ENCODE measurements at regions not wholly inside any gene's neighbourhood (a gene's known extent, or its start where the extent isn't known, plus 50 kb on each side); places are given as distances from the start of the nearest gene placed in this dataset.

- no peak for TF ChIP-seq CTCF (IDR thresholded peaks at IDR 0.05; ENCODE audit: unreplicated experiment in 3 of 3)
- Mint-ChIP-seq H3K36me3 (ENCODE audit: low read depth) (no peaks in the 10 kb centered on the region), H3K4me3 (no peak overlapping the region)
These were observed 78.1 kb downstream of the MRPL46 start for GRCh38 chr15:88389120-88389519.

DNA sequence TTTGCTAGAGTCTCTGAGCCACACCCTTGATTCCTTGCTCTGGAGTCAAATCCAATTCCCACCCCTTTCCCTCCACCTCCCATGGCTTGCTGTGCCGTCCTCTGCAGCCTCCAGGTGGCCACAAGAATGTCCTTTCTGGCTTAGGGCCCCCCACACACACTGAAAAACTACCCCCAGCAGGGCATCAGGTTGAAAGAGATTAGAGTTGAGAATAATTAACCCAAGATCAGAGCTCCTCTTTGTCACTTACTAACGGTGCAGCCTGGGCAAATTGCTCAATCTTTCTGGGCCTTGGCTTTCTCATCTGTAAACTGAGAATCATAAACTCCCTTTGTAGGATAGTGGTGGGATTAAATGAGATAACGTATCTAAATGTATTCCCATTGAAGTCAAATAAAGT is 78.5 kb downstream of the MRPL46 start:
- H3K4me1 Mint-ChIP-seq = no peaks in the 10 kb centered on the region
- H3K36me3 Mint-ChIP-seq (ENCODE audit: low read depth) = no peaks in the 10 kb centered on the region
- peaks cover 3% of the 10 kb centered on the region for H3K9me3 Mint-ChIP-seq
- no peak overlapping the region for H3K27ac Mint-ChIP-seq
- TF ChIP-seq CTCF (IDR thresholded peaks at IDR 0.05; ENCODE audit: unreplicated experiment in 3 of 3) = no peak
- peaks cover 28% of the 10 kb centered on the region for H3K27me3 Mint-ChIP-seq (ENCODE audit: low read depth)
- no peak overlapping the region for H3K4me3 Mint-ChIP-seq

More at GRCh38 chr15:88389120-88389519, 78.1 kb downstream of the MRPL46 start:
- no peaks in the 10 kb centered on the region for H3K4me1 Mint-ChIP-seq
- H3K9me3 Mint-ChIP-seq = peaks cover 3% of the 10 kb centered on the region
- no peak overlapping the region for H3K27ac Mint-ChIP-seq
- H3K27me3 Mint-ChIP-seq (ENCODE audit: low read depth) = peaks cover 26% of the 10 kb centered on the region

DNA sequence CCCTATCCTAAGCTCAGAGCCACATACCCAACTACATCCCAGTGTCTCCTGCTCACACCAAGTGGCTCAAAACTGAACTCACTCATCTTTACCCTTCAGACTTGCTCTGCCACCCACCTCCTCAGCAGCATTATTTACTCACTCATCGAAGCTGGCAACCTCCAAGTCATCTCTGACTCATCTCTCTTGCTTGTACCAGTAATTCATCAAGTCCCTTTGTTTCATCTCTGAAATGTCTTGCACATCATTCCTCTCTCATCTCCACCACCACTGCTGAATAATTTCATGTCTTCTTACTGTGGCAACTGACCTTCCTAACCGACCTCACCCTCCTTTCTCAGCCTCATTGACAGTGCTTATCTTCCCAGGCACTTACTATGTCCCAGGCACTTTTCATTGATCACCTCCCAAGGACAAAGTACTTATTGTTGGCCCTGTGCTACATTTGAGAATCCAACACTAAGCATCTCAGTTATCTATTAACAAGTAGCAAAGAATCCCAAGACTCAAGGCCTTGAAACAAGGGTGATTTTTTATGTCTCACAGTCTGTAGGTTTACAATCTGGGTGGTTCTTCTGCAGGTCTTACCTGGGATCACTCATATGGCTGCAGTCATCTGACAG is 82.0 kb downstream of the MRPL46 start:
- Mint-ChIP-seq H3K36me3 (ENCODE audit: low read depth) (no peaks in the 10 kb centered on the region), H3K4me1 (no peaks in the 10 kb centered on the region), H3K27me3 (ENCODE audit: low read depth) (peaks cover 32% of the 10 kb centered on the region), H3K4me3 (no peak overlapping the region), H3K9me3 (no peaks in the 10 kb centered on the region), H3K27ac (no peak overlapping the region)
- no peak for TF ChIP-seq CTCF (IDR thresholded peaks at IDR 0.05; ENCODE audit: unreplicated experiment in 3 of 3)

DNA sequence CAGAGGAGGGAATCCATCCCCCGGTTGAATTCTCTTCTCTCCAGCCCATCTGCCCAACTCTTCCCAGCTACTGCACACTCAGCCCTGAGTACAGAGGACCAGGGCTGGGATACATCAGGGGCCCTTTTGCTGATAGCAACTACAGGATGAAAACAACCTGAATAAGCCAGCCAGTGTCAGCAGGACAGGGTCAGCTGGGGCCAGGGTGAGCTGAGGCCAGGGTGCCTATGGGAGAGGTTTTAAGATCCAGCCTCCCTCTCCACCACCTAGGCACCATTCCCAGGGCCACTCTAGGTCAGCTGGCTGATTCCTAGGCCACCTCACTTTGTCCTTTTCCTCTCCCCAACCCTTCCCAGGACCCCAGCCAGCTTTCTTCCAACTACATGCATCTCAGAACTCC is 83.8 kb downstream of the MRPL46 start:
- Mint-ChIP-seq H3K9me3 (no peaks in the 10 kb centered on the region), H3K4me1 (no peaks in the 10 kb centered on the region), H3K4me3 (no peak overlapping the region), H3K27me3 (ENCODE audit: low read depth) (peaks cover 24% of the 10 kb centered on the region), H3K36me3 (ENCODE audit: low read depth) (no peaks in the 10 kb centered on the region), H3K27ac (no peak overlapping the region)
- TF ChIP-seq CTCF (IDR thresholded peaks at IDR 0.05; ENCODE audit: unreplicated experiment in 3 of 3) = no peak

- no peaks in the 10 kb centered on the region for H3K36me3 Mint-ChIP-seq (ENCODE audit: low read depth)
- peaks cover 20% of the 10 kb centered on the region for H3K27me3 Mint-ChIP-seq (ENCODE audit: low read depth)
- H3K9me3 Mint-ChIP-seq = no peaks in the 10 kb centered on the region
- H3K4me1 Mint-ChIP-seq = no peaks in the 10 kb centered on the region
- no peak for TF ChIP-seq CTCF (IDR thresholded peaks at IDR 0.05; ENCODE audit: unreplicated experiment in 3 of 3)
- H3K4me3 Mint-ChIP-seq = no peak overlapping the region
- H3K27ac Mint-ChIP-seq = no peak overlapping the region
These were observed 84.7 kb downstream of the MRPL46 start for GRCh38 chr15:88382482-88382983.

- Mint-ChIP-seq H3K9me3 (no peaks in the 10 kb centered on the region), H3K27ac (no peak overlapping the region), H3K27me3 (ENCODE audit: low read depth) (peaks cover 18% of the 10 kb centered on the region), H3K36me3 (ENCODE audit: low read depth) (no peaks in the 10 kb centered on the region), H3K4me3 (no peak overlapping the region), H3K4me1 (peaks cover 10% of the 10 kb centered on the region)
- no peak for TF ChIP-seq CTCF (IDR thresholded peaks at IDR 0.05; ENCODE audit: unreplicated experiment in 3 of 3)
These were observed 89.0 kb downstream of the MRPL46 start for GRCh38 chr15:88378188-88378637.

Data from nephron (organoid).